ENCODE measurements at regions not wholly inside any gene's neighbourhood (a gene's known extent, or its start where the extent isn't known, plus 50 kb on each side); places are given as distances from the start of the nearest gene placed in this dataset.

GRCh38 chr6:118719351-118720124 lies 68.1 kb upstream of the CEP85L start:
- no peak for TF ChIP-seq POLR2A (IDR thresholded peaks at IDR 0.05)
- TF ChIP-seq CTCF (IDR thresholded peaks at IDR 0.05) = no peak
